ENCODE measurements at regions not wholly inside any gene's neighbourhood (a gene's known extent, or its start where the extent isn't known, plus 50 kb on each side); places are given as distances from the start of the nearest gene placed in this dataset.
"Not testable (repeated sequence)": the region's sequence is repeated elsewhere in the genome, so short reads cannot be mapped to it uniquely, and the experiment has no call there.

DNA sequence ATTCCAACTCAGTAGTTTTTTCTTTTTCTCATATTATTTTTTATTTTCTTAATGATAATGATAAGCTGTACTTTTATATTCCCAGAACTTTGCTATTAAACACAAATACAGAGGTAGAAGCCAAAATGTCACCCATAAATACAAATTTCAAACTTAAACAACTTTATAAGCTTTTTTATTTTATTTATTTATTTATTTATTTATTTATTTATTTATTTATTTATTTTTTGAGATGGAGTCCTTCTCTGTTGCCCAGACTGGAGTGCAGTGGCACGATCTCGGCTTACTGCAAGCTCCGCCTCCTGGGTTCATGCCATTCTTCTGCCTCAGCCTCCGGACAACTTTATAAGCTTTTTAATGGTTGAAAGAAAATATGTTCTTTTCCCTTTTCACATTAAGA is 243.3 kb downstream of the RAP2B start:
- TF ChIP-seq, protein P1, sequence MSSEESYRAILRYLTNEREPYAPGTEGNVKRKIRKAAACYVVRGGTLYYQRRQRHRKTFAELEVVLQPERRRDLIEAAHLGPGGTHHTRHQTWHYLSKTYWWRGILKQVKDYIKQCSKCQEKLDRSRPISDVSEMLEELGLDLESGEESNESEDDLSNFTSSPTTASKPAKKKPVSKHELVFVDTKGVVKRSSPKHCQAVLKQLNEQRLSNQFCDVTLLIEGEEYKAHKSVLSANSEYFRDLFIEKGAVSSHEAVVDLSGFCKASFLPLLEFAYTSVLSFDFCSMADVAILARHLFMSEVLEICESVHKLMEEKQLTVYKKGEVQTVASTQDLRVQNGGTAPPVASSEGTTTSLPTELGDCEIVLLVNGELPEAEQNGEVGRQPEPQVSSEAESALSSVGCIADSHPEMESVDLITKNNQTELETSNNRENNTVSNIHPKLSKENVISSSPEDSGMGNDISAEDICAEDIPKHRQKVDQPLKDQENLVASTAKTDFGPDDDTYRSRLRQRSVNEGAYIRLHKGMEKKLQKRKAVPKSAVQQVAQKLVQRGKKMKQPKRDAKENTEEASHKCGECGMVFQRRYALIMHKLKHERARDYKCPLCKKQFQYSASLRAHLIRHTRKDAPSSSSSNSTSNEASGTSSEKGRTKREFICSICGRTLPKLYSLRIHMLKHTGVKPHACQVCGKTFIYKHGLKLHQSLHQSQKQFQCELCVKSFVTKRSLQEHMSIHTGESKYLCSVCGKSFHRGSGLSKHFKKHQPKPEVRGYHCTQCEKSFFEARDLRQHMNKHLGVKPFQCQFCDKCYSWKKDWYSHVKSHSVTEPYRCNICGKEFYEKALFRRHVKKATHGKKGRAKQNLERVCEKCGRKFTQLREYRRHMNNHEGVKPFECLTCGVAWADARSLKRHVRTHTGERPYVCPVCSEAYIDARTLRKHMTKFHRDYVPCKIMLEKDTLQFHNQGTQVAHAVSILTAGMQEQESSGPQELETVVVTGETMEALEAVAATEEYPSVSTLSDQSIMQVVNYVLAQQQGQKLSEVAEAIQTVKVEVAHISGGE (CRISPR knock-in tag; IDR thresholded peaks at IDR 0.05): not testable (repeated sequence)
- not testable (repeated sequence) for TF ChIP-seq TCF12 (IDR thresholded peaks at IDR 0.05; ENCODE audit: low read depth, low read length); EP300 (IDR thresholded peaks at IDR 0.05; ENCODE audit: borderline replicate concordance in 1 of 2, control insufficient read depth in 1 of 2, low read depth in 2 of 2, low read length in 2 of 2); ETV6 (conservative IDR thresholded peaks at IDR 0.05 in 1 of 2, IDR thresholded peaks at IDR 0.05 in 1 of 2; ENCODE audit: borderline replicate concordance in 1 of 2, low read depth in 1 of 2); EZH2 (IDR thresholded peaks at IDR 0.05; ENCODE audit: borderline replicate concordance, control insufficient read depth, low read depth, low read length); JUND (IDR thresholded peaks at IDR 0.05; ENCODE audit: low read depth, low read length)
- TF ChIP-seq, protein P2, sequence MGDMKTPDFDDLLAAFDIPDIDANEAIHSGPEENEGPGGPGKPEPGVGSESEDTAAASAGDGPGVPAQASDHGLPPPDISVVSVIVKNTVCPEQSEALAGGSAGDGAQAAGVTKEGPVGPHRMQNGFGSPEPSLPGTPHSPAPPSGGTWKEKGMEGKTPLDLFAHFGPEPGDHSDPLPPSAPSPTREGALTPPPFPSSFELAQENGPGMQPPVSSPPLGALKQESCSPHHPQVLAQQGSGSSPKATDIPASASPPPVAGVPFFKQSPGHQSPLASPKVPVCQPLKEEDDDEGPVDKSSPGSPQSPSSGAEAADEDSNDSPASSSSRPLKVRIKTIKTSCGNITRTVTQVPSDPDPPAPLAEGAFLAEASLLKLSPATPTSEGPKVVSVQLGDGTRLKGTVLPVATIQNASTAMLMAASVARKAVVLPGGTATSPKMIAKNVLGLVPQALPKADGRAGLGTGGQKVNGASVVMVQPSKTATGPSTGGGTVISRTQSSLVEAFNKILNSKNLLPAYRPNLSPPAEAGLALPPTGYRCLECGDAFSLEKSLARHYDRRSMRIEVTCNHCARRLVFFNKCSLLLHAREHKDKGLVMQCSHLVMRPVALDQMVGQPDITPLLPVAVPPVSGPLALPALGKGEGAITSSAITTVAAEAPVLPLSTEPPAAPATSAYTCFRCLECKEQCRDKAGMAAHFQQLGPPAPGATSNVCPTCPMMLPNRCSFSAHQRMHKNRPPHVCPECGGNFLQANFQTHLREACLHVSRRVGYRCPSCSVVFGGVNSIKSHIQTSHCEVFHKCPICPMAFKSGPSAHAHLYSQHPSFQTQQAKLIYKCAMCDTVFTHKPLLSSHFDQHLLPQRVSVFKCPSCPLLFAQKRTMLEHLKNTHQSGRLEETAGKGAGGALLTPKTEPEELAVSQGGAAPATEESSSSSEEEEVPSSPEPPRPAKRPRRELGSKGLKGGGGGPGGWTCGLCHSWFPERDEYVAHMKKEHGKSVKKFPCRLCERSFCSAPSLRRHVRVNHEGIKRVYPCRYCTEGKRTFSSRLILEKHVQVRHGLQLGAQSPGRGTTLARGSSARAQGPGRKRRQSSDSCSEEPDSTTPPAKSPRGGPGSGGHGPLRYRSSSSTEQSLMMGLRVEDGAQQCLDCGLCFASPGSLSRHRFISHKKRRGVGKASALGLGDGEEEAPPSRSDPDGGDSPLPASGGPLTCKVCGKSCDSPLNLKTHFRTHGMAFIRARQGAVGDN (IDR thresholded peaks at IDR 0.05): not testable (repeated sequence)
- TF ChIP-seq, protein P3, sequence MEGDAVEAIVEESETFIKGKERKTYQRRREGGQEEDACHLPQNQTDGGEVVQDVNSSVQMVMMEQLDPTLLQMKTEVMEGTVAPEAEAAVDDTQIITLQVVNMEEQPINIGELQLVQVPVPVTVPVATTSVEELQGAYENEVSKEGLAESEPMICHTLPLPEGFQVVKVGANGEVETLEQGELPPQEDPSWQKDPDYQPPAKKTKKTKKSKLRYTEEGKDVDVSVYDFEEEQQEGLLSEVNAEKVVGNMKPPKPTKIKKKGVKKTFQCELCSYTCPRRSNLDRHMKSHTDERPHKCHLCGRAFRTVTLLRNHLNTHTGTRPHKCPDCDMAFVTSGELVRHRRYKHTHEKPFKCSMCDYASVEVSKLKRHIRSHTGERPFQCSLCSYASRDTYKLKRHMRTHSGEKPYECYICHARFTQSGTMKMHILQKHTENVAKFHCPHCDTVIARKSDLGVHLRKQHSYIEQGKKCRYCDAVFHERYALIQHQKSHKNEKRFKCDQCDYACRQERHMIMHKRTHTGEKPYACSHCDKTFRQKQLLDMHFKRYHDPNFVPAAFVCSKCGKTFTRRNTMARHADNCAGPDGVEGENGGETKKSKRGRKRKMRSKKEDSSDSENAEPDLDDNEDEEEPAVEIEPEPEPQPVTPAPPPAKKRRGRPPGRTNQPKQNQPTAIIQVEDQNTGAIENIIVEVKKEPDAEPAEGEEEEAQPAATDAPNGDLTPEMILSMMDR (IDR thresholded peaks at IDR 0.05 in 2 of 3, conservative IDR thresholded peaks at IDR 0.05 in 1 of 3; ENCODE audit: control insufficient read depth in 2 of 3, extremely low read depth in 1 of 3, insufficient read depth in 1 of 3, low read depth in 3 of 3, low read length in 3 of 3): not testable (repeated sequence)
- TF ChIP-seq, protein P4, sequence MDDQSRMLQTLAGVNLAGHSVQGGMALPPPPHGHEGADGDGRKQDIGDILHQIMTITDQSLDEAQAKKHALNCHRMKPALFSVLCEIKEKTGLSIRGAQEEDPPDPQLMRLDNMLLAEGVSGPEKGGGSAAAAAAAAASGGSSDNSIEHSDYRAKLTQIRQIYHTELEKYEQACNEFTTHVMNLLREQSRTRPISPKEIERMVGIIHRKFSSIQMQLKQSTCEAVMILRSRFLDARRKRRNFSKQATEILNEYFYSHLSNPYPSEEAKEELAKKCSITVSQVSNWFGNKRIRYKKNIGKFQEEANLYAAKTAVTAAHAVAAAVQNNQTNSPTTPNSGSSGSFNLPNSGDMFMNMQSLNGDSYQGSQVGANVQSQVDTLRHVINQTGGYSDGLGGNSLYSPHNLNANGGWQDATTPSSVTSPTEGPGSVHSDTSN (IDR thresholded peaks at IDR 0.05; ENCODE audit: insufficient replicate concordance, low read depth, low read length): not testable (repeated sequence)
- TF ChIP-seq, protein P5, sequence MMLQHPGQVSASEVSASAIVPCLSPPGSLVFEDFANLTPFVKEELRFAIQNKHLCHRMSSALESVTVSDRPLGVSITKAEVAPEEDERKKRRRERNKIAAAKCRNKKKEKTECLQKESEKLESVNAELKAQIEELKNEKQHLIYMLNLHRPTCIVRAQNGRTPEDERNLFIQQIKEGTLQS (IDR thresholded peaks at IDR 0.05; ENCODE audit: borderline replicate concordance, extremely low read depth, low read depth, low read length): not testable (repeated sequence)
- TF ChIP-seq, protein P6, sequence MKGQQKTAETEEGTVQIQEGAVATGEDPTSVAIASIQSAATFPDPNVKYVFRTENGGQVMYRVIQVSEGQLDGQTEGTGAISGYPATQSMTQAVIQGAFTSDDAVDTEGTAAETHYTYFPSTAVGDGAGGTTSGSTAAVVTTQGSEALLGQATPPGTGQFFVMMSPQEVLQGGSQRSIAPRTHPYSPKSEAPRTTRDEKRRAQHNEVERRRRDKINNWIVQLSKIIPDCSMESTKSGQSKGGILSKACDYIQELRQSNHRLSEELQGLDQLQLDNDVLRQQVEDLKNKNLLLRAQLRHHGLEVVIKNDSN (IDR thresholded peaks at IDR 0.05; ENCODE audit: borderline replicate concordance, extremely low read length, insufficient read depth, low read depth, low read length): not testable (repeated sequence)

All from GM12878 (cell line).